ENCODE measurements at regions not wholly inside any gene's neighbourhood (a gene's known extent, or its start where the extent isn't known, plus 50 kb on each side); places are given as distances from the start of the nearest gene placed in this dataset.

DNA sequence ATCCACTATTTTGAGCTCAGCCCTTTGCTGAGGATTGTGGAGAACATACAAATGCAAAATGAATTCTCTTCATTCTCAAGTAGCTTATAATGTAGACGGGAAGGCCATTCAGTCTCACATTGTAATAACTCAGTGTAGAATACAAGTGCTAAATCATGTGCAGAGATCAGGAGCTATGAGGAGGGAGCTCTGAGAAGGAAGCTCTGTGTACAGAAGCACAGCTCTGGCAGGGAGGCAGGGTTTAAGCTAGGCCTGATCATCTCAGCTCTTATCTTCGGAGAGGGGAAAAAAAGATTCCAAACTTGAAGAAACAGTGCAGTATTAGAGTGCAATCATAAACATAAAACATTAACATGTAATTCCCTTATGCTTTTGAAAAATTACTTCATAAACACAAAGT lies 291.1 kb upstream of the SKOR2 start:
- TF ChIP-seq POLR2A (IDR thresholded peaks at IDR 0.05; ENCODE audit: extremely low read depth, insufficient read length), result no peak
- TF ChIP-seq, protein P1, sequence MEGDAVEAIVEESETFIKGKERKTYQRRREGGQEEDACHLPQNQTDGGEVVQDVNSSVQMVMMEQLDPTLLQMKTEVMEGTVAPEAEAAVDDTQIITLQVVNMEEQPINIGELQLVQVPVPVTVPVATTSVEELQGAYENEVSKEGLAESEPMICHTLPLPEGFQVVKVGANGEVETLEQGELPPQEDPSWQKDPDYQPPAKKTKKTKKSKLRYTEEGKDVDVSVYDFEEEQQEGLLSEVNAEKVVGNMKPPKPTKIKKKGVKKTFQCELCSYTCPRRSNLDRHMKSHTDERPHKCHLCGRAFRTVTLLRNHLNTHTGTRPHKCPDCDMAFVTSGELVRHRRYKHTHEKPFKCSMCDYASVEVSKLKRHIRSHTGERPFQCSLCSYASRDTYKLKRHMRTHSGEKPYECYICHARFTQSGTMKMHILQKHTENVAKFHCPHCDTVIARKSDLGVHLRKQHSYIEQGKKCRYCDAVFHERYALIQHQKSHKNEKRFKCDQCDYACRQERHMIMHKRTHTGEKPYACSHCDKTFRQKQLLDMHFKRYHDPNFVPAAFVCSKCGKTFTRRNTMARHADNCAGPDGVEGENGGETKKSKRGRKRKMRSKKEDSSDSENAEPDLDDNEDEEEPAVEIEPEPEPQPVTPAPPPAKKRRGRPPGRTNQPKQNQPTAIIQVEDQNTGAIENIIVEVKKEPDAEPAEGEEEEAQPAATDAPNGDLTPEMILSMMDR (IDR thresholded peaks at IDR 0.05; ENCODE audit: low read depth, low read length), result no peak
